OCI-LY3 (cell line): ENCODE measurements at regions not wholly inside any gene's neighbourhood (a gene's known extent, or its start where the extent isn't known, plus 50 kb on each side); places are given as distances from the start of the nearest gene placed in this dataset.

Experiments used
- EZH2phosphoT487 ChIP-seq: fragments of 200-600 bp; shearing (Covaris generic); IDR thresholded peaks from 2 replicates; pipeline ENCODE4 v1.6.1; 2018; ENCODE audit warnings: antibody characterized with exemption, mixed run types, low read depth
- TF ChIP-seq, protein P1 (sequence below): fragments of 200-600, 300-600 bp; sonication (generic); IDR thresholded peaks from 2 replicates; pipeline ENCODE4 v1.5.1; 2014; ENCODE audit warnings: antibody characterized with exemption, low read length, low read depth

DNA sequence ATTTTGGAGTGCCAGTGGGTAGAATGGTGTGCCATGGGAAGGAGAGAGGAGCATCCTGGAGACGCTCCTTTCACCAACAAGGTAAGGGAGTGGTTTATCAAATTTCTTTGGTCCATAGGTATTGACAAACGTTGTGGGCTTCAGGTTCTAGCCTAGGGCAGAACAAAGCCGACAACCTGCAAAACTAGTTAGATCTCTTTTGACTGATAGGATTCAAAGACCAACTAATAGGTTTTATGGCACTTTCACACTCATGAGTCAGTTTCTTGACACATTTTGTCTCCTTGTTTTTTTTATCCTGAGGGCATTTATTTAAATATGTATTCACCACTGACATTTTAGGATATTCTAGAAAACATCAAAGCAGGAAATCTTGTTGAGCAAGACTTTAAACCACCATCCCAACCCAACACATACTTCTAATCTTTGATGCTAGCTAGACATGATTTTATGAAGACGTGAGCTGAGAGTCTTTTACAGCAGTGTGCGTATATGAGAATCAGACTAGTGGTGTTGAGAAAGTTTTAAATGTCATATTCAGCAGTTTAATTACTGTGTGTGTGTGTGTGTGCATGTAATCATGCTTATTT, 370.4 kb upstream of the HSF2 start:
- TF ChIP-seq, protein P1, sequence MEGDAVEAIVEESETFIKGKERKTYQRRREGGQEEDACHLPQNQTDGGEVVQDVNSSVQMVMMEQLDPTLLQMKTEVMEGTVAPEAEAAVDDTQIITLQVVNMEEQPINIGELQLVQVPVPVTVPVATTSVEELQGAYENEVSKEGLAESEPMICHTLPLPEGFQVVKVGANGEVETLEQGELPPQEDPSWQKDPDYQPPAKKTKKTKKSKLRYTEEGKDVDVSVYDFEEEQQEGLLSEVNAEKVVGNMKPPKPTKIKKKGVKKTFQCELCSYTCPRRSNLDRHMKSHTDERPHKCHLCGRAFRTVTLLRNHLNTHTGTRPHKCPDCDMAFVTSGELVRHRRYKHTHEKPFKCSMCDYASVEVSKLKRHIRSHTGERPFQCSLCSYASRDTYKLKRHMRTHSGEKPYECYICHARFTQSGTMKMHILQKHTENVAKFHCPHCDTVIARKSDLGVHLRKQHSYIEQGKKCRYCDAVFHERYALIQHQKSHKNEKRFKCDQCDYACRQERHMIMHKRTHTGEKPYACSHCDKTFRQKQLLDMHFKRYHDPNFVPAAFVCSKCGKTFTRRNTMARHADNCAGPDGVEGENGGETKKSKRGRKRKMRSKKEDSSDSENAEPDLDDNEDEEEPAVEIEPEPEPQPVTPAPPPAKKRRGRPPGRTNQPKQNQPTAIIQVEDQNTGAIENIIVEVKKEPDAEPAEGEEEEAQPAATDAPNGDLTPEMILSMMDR = no peak
- no peak for TF ChIP-seq EZH2phosphoT487
